ENCODE measurements at regions not wholly inside any gene's neighbourhood (a gene's known extent, or its start where the extent isn't known, plus 50 kb on each side); places are given as distances from the start of the nearest gene placed in this dataset.

GRCh38 chr9:113755433-113755832 is 120.7 kb upstream of the ZNF618 start (continued):
- no peak for TF ChIP-seq NRF1 (IDR thresholded peaks at IDR 0.05; ENCODE audit: low read depth, low read length)
- no peak for TF ChIP-seq FOSL2 (IDR thresholded peaks at IDR 0.05; ENCODE audit: borderline replicate concordance, low read depth)
- TF ChIP-seq MXI1 (IDR thresholded peaks at IDR 0.05; ENCODE audit: low read depth, low read length): no peak
- no peak for TF ChIP-seq FOXM1 (IDR thresholded peaks at IDR 0.05; ENCODE audit: low read depth)
- TF ChIP-seq RAD21 (IDR thresholded peaks at IDR 0.05; ENCODE audit: low read length): no peak
- TF ChIP-seq ZBTB33 (IDR thresholded peaks at IDR 0.05; ENCODE audit: borderline replicate concordance, low read depth): no peak
- no peak for TF ChIP-seq PBX3 (IDR thresholded peaks at IDR 0.05)
- no peak for TF ChIP-seq USF1 (IDR thresholded peaks at IDR 0.05; ENCODE audit: borderline replicate concordance, low read depth)
- TF ChIP-seq NFIC (IDR thresholded peaks at IDR 0.05; ENCODE audit: borderline replicate concordance): no peak
- TF ChIP-seq SMC3 (IDR thresholded peaks at IDR 0.05; ENCODE audit: low read depth, low read length): no peak
- no peak for TF ChIP-seq MEF2A (IDR thresholded peaks at IDR 0.05; ENCODE audit: borderline replicate concordance, low read depth)
- no peak for TF ChIP-seq SIN3A (IDR thresholded peaks at IDR 0.05; ENCODE audit: borderline replicate concordance, low read depth, low read length)

- Histone ChIP-seq H3K36me3 (replicated peaks in 1 of 2; ENCODE audit: control insufficient read depth in 1 of 2, insufficient read depth in 2 of 2, low read length in 1 of 2) (no peaks in the 10 kb centered on the region), H2AFZ (ENCODE audit: low read depth) (no peak overlapping the region), H3K9me3 (0 out of 2 replicates have a peak, but pooled peaks cover 5% of the 10 kb centered on the region), H3K4me2 (no peak overlapping the region), H3K9me2 (no peaks in the 10 kb centered on the region), H3K4me1 (ENCODE audit: control insufficient read depth in 1 of 2, insufficient read depth in 2 of 2, low read depth in 1 of 2, low read length in 1 of 2) (peaks cover 0 to 10% of the 10 kb centered on the region in 2 experiments; a peak in 1 of 4 replicates), H3K4me3 (ENCODE audit: low read depth in 2 of 2, low read length in 1 of 2) (no peak overlapping the region), H4K20me1 (ENCODE audit: insufficient read depth) (no peaks in the 10 kb centered on the region), H3K27me3 (ENCODE audit: insufficient read depth) (no peaks in the 10 kb centered on the region), H3K9ac (no peak overlapping the region), H3K27ac (ENCODE audit: low read depth in 2 of 2, low read length in 1 of 2) (no peak overlapping the region), H3F3A (replicated peaks; ENCODE audit: insufficient read depth) (no peaks in the 10 kb centered on the region), H3K79me2 (ENCODE audit: insufficient read depth) (no peaks in the 10 kb centered on the region)
- TF ChIP-seq RAD21 (IDR thresholded peaks at IDR 0.05; ENCODE audit: low read length): no peak
- no peak for DNase-seq
- ChIA-PET CTCF (interaction anchor here (0.9 to 1.2 kb wide), 2 partner anchors 18 to 19 kb away, joined by 3 read pairs; no protein-coding TSS in a partner anchor), POLR2A (no interaction called here)
- 88% methylated on average over 3 of the region's 3 CpGs for WGBS (ENCODE audit: low lambda C conversion rate)
Measured at GRCh38 chr9:113756476-113757192, 119.5 kb upstream of the ZNF618 start.
